HG02885 (cell line): ENCODE measurements at regions not wholly inside any gene's neighbourhood (a gene's known extent, or its start where the extent isn't known, plus 50 kb on each side); places are given as distances from the start of the nearest gene placed in this dataset.
A peak's percentile ranks its signal among the peaks of the same experiment; 100 is the strongest.
"Not testable (repeated sequence)": the region's sequence is repeated elsewhere in the genome, so short reads cannot be mapped to it uniquely, and the experiment has no call there.

ENCODE experiments used
- ATAC-seq: cut with Tn5 transposase; IDR thresholded peaks from one replicate; pipeline ENCODE4 v1.9.1; 2021; ENCODE audit warnings: mild to moderate bottlenecking; ENCODE audit not compliant: unreplicated experiment, poor library complexity

DNA sequence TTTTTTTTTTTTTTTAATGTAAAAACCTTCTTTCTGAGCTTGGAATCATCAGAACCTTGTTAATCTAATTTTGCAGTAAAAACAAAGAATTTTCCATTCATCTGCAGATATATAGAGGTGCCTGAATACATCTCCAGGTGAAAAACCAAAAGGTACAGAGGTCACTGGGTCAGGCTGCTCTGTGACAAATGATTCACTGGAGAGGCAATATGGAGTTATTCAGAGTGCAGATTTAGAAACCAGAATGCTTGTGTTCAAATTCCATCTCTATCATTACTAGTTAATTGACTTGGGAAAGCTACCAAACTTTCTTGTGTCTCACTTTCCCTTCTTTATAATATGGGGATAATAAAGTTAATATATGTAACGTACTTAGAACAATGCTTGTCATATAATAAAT, 51.5 kb upstream of the C1orf53 start:
- ATAC-seq = no peak

DNA sequence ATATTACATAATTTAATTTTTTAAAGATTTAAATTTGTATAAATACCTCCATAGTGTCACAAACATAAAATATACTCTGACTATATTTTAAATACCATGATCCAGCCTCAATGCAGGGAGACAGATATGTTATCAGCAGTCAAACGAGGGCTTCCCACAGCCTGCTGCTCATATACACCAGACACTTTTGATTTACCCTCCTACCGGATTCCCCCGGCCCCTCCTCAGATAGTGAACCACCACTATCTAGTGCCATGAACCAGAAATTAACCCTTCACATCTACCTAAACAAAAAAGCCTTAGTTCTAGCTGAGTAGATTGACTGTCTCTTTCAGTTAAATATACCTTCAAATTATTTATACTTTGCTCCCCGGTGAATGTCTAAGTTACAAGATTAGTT, 52.4 kb upstream of the C1orf53 start:
- no peak for ATAC-seq

DNA sequence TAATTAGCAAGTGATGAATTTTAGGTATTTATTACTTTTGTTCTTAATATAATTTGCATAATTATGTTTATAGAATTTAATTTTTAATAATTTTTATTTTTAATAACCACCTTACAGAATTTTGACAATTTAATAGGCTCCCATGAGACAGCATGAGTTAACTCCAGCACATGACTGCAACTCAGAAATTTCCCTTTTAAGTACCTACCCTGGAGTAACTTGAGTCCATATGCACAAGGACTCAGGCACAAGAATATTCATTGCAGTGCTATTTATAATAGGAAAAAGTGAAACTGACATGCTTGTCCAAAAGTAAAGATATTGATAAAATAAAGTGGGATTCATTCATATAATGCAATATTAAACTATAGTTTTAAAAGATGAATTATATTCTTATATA, 54.1 kb upstream of the C1orf53 start:
- no peak for ATAC-seq

DNA sequence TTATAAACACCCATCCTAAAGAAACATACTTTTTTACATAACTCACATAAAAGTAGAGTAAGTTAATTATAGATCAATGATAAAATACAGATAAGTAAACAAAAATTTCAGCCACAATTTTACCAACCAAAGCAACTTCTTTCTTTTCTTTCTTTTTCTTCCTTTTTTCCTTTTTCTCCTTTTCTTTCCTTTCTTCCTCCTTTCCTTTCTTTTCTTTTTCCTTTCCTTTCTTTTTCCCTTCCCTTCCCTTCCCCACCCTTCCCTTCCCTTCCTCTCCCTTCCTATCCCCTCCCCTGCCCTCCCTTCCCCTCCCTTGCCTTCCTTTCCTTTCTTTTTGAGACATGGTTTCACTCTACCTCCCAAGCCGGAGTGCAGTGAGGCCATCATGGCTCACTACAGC, 56.5 kb upstream of the C1orf53 start:
- ATAC-seq = no peak

DNA sequence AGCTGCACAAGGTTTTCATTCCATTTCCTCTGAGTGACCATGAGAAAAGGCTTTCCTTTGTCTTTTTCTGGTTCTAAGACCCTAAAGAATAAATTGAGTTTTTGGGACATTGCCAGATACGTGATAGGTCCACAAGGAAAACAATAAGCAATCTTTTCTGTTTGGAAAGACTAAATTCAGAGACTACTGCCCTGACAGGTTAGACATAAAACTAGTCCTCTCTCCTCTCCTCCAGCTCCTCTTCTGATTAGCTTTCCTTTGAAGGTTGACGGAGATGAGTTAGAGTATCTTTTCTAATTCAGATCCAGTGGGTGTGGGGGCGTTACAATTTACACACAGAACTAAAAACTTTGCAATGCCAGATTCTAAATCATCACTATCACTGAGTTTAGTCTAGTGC, 57.8 kb upstream of the C1orf53 start:
- ATAC-seq = no peak

DNA sequence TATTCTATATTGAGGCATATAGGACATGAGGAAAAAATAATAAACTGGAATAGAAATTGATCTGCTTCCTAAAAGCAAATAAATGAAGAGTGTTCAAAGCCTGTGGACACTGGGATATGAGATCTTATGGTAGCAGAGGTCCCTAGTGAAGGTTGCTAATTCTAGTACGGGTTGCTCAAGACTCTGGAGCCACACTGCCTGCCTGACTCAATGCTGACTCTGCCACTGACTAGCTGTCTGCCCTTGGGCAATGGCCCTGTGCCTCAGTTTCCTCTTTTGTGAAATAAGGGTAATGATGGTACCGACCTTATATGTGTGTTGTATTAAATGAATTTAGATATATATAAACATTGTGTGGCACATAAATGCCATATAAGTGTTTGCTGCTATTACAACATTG, 59.0 kb upstream of the C1orf53 start:
- no peak for ATAC-seq

DNA sequence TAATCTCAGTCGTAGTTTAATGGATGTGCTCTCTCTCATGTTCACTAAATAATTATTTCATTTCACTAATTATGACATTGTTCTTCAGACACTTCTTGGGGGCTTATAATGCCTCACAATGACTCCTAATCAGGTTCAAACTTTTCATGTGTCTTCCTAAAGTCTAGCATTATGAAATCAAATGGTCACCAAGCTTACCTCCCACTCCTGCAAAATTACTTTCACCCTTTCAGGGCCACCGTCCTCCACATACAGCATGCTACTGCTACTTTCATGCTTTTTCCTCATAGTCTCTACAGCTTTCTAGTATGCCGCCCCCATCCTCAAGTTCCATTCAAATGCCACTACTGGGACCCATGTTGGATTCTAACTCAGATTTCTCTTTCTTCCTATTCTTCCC, 59.8 kb upstream of the C1orf53 start:
- no peak for ATAC-seq

DNA sequence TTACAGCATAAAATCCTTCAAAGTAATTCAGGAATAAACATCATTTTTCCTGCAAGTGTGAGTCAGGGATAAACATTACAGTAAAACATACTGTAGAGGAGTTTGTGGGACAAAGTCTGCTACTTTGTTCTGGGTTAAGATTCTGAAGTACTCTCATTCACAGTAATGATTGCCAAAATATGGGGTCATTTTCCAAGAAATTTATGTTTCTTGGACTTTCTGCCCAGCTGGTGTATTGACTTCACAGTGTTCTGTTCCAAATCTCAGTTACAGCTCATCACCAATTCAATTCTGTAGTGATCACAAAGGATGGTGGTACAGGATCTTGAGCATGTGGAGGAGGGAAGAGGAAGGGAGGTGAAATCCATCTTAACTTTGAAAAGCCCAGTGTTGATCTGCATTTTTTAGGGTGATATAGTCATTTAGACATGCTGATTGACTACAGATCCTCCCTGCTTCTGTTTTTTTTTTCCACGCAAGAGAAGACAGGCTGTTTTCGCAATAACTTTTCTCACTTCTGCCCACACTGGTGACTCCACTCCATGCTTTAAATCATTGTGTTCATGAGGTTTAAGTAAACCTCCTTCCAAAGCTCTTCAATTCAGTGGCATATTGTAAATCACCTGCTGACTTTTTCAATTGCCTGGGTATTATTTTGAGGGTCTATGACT, 60.4 kb upstream of the C1orf53 start:
- peak; percentile 36 for ATAC-seq

DNA sequence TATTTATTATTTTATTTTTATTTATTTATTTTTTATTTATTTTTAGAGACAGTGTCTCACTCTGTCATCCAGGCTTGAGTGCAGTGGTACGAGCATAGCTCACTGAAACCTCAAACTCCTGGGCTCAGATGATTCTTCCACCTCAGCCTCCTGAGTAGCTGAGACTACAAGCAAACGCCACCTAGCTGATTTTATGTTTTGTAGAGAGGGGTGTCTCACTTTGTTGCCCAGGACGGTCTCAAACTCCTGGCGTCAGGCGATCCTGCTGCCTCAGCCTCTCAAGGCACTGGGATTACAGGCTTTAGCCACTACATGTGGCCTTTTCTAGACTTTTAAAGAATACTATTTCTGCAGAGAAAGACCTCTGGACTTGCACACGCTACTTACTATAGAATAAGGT, 61.3 kb upstream of the C1orf53 start:
- ATAC-seq = no peak

DNA sequence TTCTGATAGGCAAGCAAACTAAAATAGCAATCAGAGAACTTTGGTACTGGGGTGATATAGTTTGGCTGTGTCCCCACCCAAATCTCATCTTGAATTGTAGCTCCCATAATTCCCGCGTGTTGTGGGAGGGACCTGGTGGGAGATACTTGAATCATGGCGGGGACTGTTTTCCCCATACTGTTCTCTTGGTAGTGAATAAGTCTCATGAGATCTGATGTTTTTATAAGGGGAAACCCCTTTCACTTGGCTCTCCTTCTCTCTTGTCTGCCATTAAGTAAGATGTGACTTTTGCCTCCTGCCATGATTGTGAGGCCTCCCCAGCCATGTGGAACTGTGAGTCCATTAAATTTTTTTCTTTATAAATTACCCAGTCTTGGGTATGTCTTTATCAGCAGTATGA, 62.6 kb upstream of the C1orf53 start:
- ATAC-seq = not testable (repeated sequence)

DNA sequence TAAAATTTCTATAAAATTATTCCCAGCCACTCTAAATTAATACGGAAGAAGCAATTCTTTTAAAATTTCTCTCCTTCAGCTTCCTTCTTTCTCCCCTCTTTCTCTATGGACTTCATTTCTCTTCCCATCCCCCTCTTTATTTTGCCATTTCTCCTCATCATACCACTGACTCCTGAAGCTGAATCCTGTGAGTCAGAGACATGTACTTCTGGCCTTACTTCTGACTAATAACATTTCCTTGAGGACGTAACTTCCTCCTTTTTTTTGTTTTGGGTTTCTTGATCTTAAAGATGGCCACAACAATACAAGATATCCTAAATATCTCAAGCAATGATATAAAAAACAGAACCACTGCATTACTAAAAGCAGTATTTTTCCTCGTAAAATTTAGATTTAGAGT, 63.6 kb upstream of the DENND1B start:
- ATAC-seq = peak; percentile 74

DNA sequence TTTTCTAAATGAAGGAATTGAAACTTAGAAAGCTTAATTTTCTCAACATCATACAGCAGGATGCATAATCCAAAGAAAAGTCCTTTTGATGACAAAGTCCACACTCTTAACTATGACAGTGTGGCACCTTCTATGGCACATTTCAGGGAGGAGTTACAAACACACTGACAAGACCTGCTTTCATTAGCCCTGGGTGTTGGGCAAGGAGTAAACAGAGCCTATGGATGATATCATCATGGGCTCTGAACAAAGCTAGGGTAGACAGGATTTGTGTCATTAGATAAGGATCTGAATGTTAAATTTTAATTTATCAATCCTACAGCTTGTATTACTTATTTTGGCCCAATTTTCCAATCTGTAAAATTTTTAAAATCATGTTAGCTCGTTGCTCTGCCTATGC, 62.6 kb upstream of the DENND1B start:
- no peak for ATAC-seq

DNA sequence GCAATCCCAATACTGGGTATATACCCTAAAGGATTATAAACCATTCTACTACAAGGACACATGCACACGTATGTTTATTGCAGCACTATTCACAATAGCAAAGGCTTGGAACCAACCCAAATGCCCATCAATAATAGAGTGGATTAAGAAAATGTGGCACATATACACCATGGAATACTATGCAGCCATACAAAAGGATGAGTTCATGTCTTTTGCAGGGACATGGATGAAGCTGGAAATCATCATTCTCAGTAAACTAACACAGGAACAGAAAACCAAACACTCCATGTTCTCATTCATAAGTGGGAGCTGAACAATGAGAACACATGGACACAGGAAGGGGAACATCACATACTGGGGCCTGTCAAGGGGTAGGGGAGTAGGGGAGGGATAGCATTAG, 61.1 kb upstream of the DENND1B start:
- ATAC-seq = not testable (repeated sequence)

DNA sequence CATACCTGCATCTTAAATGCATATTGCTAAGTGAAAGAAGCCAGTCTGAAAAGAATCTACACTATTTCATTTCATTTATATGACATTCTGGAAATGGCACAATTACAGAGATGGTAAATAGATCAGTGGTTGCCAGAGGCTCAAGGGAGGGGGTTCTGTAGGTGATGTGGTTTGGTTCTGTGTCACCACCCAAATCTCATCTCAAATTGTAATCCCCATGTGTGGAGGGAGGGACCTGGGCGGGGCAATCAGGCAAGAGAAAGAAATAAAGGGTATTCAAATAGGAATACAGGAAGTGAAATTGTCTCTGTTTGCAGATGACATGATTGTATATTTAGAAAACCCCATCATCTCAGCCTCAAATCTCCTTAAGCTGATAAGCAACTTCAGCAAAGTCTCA, 53.7 kb upstream of the DENND1B start:
- ATAC-seq = not testable (repeated sequence)

DNA sequence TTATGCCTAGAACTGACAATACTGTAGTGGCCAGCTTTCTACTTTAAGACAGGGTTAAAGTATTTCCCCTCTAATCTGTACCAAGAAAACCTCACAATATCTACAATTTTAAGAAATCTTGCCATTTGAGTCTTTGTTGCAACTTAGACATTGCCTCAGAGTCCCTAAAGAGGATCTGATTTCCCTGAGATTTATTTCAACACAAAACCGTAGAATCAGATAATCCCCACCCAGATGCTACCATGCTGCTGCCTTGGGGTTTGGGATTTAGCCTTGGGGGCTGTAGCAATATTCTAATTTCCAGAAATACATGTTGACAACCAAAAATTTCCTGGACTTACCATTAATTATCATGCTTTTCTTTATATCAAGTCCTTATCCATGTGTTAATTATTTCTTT, 50.3 kb upstream of the DENND1B start:
- ATAC-seq = no peak
